ENCODE measurements at regions not wholly inside any gene's neighbourhood (a gene's known extent, or its start where the extent isn't known, plus 50 kb on each side); places are given as distances from the start of the nearest gene placed in this dataset.

GRCh38 chr11:70948855-70949531 is 303.4 kb downstream of the SHANK2 start:
- FAIRE-seq (no peak), DNase-seq (ENCODE audit: low spot score) (no peak)

GRCh38 chr11:70951139-70951804 is 301.1 kb downstream of the SHANK2 start:
- peak; percentile 5 for FAIRE-seq
- DNase-seq (ENCODE audit: low spot score): no peak

GRCh38 chr11:70952191-70952590 is 300.2 kb downstream of the SHANK2 start:
- no peak for DNase-seq (ENCODE audit: low spot score)
- no peak for FAIRE-seq

- FAIRE-seq (no peak), DNase-seq (ENCODE audit: low spot score) (no peak)
Observed at GRCh38 chr11:70953720-70954119, 298.7 kb downstream of the SHANK2 start.

- no peak for DNase-seq (ENCODE audit: low spot score)
- no peak for FAIRE-seq
Observed at GRCh38 chr11:70954471-70954870, 297.9 kb downstream of the SHANK2 start.
